ENCODE measurements at regions not wholly inside any gene's neighbourhood (a gene's known extent, or its start where the extent isn't known, plus 50 kb on each side); places are given as distances from the start of the nearest gene placed in this dataset.

DNA sequence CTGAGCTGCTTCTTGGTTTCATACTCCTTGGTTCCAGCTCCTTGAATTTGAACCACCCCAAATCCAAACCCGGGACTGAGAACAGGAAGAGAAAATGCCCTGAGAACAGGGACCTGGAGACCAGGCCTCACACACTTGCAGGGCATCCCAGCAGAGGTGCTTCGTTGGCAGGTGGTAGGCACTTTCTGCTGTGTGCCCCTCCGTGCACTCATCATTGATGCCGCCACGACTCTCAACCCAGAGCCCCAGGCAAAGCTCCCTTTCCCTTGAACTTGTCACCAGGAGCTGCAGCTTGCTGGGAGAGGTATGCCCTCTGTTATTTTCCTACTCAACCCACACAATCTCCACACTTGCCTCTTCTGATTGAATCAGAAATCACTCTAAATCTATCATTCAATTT lies 217.8 kb upstream of the IRX1 start:
- WGBS (ENCODE audit: low lambda C conversion rate) = 0% methylated on average over 5 of the region's 5 CpGs
- no peak for DNase-seq

More for the DNA sequence above, 217.8 kb upstream of the IRX1 start:
- Histone ChIP-seq H3K4me2 (no peak overlapping the region), H3K9me2 (no peaks in the 10 kb centered on the region), H3F3A (replicated peaks; ENCODE audit: insufficient read depth) (no peaks in the 10 kb centered on the region), H2AFZ (ENCODE audit: low read depth) (no peak overlapping the region), H3K36me3 (replicated peaks in 1 of 2; ENCODE audit: control insufficient read depth in 1 of 2, insufficient read depth in 2 of 2, low read length in 1 of 2) (no peaks in the 10 kb centered on the region), H3K79me2 (ENCODE audit: insufficient read depth) (no peaks in the 10 kb centered on the region), H3K9me3 (no peaks in the 10 kb centered on the region), H3K4me1 (ENCODE audit: control insufficient read depth in 1 of 2, insufficient read depth in 2 of 2, low read depth in 1 of 2, low read length in 1 of 2) (no peaks in the 10 kb centered on the region), H3K27ac (ENCODE audit: low read depth in 2 of 2, low read length in 1 of 2) (no peak overlapping the region), H3K4me3 (ENCODE audit: low read depth in 2 of 2, low read length in 1 of 2) (no peak overlapping the region), H4K20me1 (ENCODE audit: insufficient read depth) (no peaks in the 10 kb centered on the region), H3K9ac (no peak overlapping the region), H3K27me3 (ENCODE audit: insufficient read depth) (no peaks in the 10 kb centered on the region)
- CTCF ChIA-PET = no interaction called here
- TF ChIP-seq POLR2AphosphoS5 (IDR thresholded peaks at IDR 0.05; ENCODE audit: low read depth, low read length) (no peak), FOXJ3 (CRISPR knock-in tag; IDR thresholded peaks at IDR 0.05) (no peak), RCOR1 (IDR thresholded peaks at IDR 0.05; ENCODE audit: low read length) (no peak), CHD2 (IDR thresholded peaks at IDR 0.05; ENCODE audit: low read length, partially characterized antibody) (no peak), YY1 (IDR thresholded peaks at IDR 0.05; ENCODE audit: low read depth) (no peak), EZH2phosphoT487 (IDR thresholded peaks at IDR 0.05; ENCODE audit: borderline replicate concordance, low read depth) (no peak), MEF2A (IDR thresholded peaks at IDR 0.05; ENCODE audit: borderline replicate concordance, low read depth) (no peak), EP300 (IDR thresholded peaks at IDR 0.05; ENCODE audit: borderline replicate concordance in 1 of 2, low read depth in 1 of 2, low read length in 1 of 2) (no peak), SMC3 (IDR thresholded peaks at IDR 0.05; ENCODE audit: low read depth, low read length) (no peak), GATA2 (CRISPR knock-in tag; IDR thresholded peaks at IDR 0.05) (no peak), RFX5 (IDR thresholded peaks at IDR 0.05; ENCODE audit: low read length) (no peak)
- TF ChIP-seq, protein P1, sequence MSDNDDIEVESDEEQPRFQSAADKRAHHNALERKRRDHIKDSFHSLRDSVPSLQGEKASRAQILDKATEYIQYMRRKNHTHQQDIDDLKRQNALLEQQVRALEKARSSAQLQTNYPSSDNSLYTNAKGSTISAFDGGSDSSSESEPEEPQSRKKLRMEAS (IDR thresholded peaks at IDR 0.05; ENCODE audit: low read depth) = no peak
- TF ChIP-seq, protein P2, sequence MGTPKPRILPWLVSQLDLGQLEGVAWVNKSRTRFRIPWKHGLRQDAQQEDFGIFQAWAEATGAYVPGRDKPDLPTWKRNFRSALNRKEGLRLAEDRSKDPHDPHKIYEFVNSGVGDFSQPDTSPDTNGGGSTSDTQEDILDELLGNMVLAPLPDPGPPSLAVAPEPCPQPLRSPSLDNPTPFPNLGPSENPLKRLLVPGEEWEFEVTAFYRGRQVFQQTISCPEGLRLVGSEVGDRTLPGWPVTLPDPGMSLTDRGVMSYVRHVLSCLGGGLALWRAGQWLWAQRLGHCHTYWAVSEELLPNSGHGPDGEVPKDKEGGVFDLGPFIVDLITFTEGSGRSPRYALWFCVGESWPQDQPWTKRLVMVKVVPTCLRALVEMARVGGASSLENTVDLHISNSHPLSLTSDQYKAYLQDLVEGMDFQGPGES (IDR thresholded peaks at IDR 0.05; ENCODE audit: low read depth, low read length) = no peak
- TF ChIP-seq, protein P3, sequence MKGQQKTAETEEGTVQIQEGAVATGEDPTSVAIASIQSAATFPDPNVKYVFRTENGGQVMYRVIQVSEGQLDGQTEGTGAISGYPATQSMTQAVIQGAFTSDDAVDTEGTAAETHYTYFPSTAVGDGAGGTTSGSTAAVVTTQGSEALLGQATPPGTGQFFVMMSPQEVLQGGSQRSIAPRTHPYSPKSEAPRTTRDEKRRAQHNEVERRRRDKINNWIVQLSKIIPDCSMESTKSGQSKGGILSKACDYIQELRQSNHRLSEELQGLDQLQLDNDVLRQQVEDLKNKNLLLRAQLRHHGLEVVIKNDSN (IDR thresholded peaks at IDR 0.05; ENCODE audit: borderline replicate concordance, low read depth) = no peak
- TF ChIP-seq, protein P4, sequence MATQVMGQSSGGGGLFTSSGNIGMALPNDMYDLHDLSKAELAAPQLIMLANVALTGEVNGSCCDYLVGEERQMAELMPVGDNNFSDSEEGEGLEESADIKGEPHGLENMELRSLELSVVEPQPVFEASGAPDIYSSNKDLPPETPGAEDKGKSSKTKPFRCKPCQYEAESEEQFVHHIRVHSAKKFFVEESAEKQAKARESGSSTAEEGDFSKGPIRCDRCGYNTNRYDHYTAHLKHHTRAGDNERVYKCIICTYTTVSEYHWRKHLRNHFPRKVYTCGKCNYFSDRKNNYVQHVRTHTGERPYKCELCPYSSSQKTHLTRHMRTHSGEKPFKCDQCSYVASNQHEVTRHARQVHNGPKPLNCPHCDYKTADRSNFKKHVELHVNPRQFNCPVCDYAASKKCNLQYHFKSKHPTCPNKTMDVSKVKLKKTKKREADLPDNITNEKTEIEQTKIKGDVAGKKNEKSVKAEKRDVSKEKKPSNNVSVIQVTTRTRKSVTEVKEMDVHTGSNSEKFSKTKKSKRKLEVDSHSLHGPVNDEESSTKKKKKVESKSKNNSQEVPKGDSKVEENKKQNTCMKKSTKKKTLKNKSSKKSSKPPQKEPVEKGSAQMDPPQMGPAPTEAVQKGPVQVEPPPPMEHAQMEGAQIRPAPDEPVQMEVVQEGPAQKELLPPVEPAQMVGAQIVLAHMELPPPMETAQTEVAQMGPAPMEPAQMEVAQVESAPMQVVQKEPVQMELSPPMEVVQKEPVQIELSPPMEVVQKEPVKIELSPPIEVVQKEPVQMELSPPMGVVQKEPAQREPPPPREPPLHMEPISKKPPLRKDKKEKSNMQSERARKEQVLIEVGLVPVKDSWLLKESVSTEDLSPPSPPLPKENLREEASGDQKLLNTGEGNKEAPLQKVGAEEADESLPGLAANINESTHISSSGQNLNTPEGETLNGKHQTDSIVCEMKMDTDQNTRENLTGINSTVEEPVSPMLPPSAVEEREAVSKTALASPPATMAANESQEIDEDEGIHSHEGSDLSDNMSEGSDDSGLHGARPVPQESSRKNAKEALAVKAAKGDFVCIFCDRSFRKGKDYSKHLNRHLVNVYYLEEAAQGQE (IDR thresholded peaks at IDR 0.05; ENCODE audit: low read depth, low read length) = no peak
- POLR2A ChIA-PET = no interaction called here
